Bronchial epithelial cell (primary cell): ENCODE measurements at regions not wholly inside any gene's neighbourhood (a gene's known extent, or its start where the extent isn't known, plus 50 kb on each side); places are given as distances from the start of the nearest gene placed in this dataset.

ENCODE experiments used
- DNase-seq: peaks from one replicate; pipeline ENCODE4 v3.0.0-alpha.2; 2010; ENCODE audit warnings: low read depth
- FAIRE-seq: peaks from 2 replicates; lab custom pipeline; 2011; peaks lifted over from hg19 to GRCh38; lab: Jason Lieb, UNC
- H3K27me3 ChIP-seq: 2 replicates; pipeline ENCODE4 v1.5.1; 2011; ENCODE audit warnings: low read length; ENCODE audit not compliant: control insufficient read depth, insufficient read depth
- H3K36me3 ChIP-seq: 2 replicates; pipeline ENCODE4 v1.5.1; 2011; ENCODE audit warnings: low read length; ENCODE audit not compliant: control insufficient read depth, insufficient read depth
- H3K4me3 ChIP-seq: 2 replicates; pipeline ENCODE4 v1.5.1; 2011; ENCODE audit warnings: mild to moderate bottlenecking, low read depth, low read length, control low read depth
- CTCF ChIP-seq: IDR thresholded peaks from 2 replicates; pipeline ENCODE4 v1.5.1; 2011; ENCODE audit warnings: mild to moderate bottlenecking, moderate library complexity, low read length, control low read depth, inconsistent platforms; ENCODE audit not compliant: insufficient read depth, severe bottlenecking

DNA sequence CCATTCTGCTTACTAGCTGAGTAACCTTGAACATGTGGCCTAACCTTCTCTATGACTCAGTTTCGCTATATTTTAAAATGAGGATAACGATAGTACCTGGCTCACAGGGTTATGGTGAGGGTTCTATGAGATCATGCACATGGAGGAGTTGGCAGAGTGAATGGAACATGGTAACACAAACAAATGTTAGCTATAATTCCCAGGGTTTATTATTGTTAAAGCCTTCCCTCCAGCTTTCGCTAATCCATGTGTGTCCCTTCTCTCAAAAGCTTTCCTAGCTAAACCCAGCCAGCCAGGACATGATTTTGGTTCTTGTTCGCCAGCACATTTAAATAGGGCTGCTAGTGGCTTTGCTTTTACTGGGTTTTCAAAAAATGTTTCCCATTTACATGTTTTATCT lies 361.0 kb upstream of the NFE2L3 start:
- no peaks in the 10 kb centered on the region for H3K27me3 ChIP-seq
- no peak for FAIRE-seq
- no peaks in the 10 kb centered on the region for H3K36me3 ChIP-seq
- TF ChIP-seq CTCF, result no peak
- DNase-seq, result no peak
- H3K4me3 ChIP-seq, result no peak overlapping the region

DNA sequence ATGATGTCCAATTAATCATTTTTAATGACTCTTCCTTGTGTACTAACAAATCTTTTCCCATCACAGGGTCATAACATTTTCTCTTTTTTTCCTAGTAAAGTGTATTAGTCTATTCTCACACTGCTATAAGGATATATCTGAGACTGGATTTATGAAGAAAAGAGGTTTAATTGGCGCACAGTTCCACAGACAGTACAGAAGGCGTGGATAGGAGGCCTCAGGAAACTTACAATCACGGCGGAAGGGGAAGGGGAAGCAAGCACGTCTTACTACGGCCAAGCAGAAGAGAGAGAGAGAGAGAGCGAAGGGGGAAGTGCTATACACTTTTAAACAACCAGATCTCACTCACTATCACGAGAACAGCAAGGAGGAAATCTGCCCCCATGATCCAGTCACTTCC lies 359.4 kb upstream of the NFE2L3 start:
- FAIRE-seq (no peak), DNase-seq (no peak)
- no peaks in the 10 kb centered on the region for H3K36me3 ChIP-seq
- TF ChIP-seq CTCF, result no peak
- no peaks in the 10 kb centered on the region for H3K27me3 ChIP-seq
- H3K4me3 ChIP-seq, result no peak overlapping the region

DNA sequence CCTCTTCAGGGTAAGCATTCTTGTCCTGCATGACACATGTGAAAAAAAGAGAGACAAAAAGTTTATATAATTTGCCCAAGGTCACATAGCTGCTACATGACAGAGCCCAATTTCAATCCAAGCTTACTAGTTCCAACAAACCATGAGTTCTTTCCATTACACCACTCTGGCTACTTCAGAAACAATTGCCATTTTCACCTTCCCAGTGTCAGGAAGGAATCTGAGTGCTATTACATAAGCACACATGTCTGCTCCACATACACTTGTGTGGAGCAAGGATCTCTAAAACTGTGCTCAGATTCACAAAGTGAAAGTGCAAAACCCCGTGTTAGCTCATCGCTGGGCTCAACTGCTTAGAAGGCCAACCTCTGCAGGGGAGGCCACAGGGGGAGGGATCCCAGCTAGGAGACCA lies 356.2 kb upstream of the NFE2L3 start:
- Histone ChIP-seq H3K4me3 (no peak overlapping the region), H3K27me3 (no peaks in the 10 kb centered on the region), H3K36me3 (no peaks in the 10 kb centered on the region)
- FAIRE-seq, result no peak
- DNase-seq, result peak; percentile 8
- no peak for TF ChIP-seq CTCF

GRCh38 chr7:25798344-25798743 lies 353.7 kb upstream of the NFE2L3 start:
- Histone ChIP-seq H3K27me3 (no peaks in the 10 kb centered on the region), H3K4me3 (no peak overlapping the region), H3K36me3 (no peaks in the 10 kb centered on the region)
- peak; percentile 18 for FAIRE-seq
- no peak for DNase-seq
- TF ChIP-seq CTCF, result no peak

GRCh38 chr7:25801214-25801613 lies 350.8 kb upstream of the NFE2L3 start:
- no peak overlapping the region for H3K4me3 ChIP-seq
- H3K27me3 ChIP-seq, result no peaks in the 10 kb centered on the region
- no peak for DNase-seq
- FAIRE-seq, result no peak
- H3K36me3 ChIP-seq, result no peaks in the 10 kb centered on the region
- no peak for TF ChIP-seq CTCF

GRCh38 chr7:25802057-25802456 lies 349.9 kb upstream of the NFE2L3 start:
- H3K27me3 ChIP-seq, result no peaks in the 10 kb centered on the region
- DNase-seq (no peak), FAIRE-seq (no peak)
- no peak for TF ChIP-seq CTCF
- H3K36me3 ChIP-seq, result no peaks in the 10 kb centered on the region
- no peak overlapping the region for H3K4me3 ChIP-seq
